ENCODE measurements at regions not wholly inside any gene's neighbourhood (a gene's known extent, or its start where the extent isn't known, plus 50 kb on each side); places are given as distances from the start of the nearest gene placed in this dataset.
"Not testable (repeated sequence)": the region's sequence is repeated elsewhere in the genome, so short reads cannot be mapped to it uniquely, and the experiment has no call there.

- DNase-seq (ENCODE audit: low read depth): not testable (repeated sequence)
Measured at GRCh38 chr2:87574193-87575119, 173.4 kb upstream of the PLGLB2 start.

GRCh38 chr2:87575138-87575537 is 172.7 kb upstream of the PLGLB2 start:
- not testable (repeated sequence) for DNase-seq (ENCODE audit: low read depth)

- DNase-seq (ENCODE audit: low read depth): not testable (repeated sequence)
Measured at GRCh38 chr2:87577358-87577757, 170.5 kb upstream of the PLGLB2 start.

GRCh38 chr2:87582152-87582551 is 165.7 kb upstream of the PLGLB2 start:
- not testable (repeated sequence) for DNase-seq (ENCODE audit: low read depth)

- not testable (repeated sequence) for DNase-seq (ENCODE audit: low read depth)
Measured at GRCh38 chr2:87582579-87582978, 165.3 kb upstream of the PLGLB2 start.

- DNase-seq (ENCODE audit: low read depth): not testable (repeated sequence)
Measured at GRCh38 chr2:87583370-87583769, 164.5 kb upstream of the PLGLB2 start.

- not testable (repeated sequence) for DNase-seq (ENCODE audit: low read depth)
Measured at GRCh38 chr2:87583803-87584202, 164.1 kb upstream of the PLGLB2 start.

GRCh38 chr2:87584268-87584906 is 163.5 kb upstream of the PLGLB2 start:
- DNase-seq (ENCODE audit: low read depth): not testable (repeated sequence)

- DNase-seq (ENCODE audit: low read depth): not testable (repeated sequence)
Measured at GRCh38 chr2:87587934-87588333, 160.0 kb upstream of the PLGLB2 start.

GRCh38 chr2:87592974-87593373 is 154.9 kb upstream of the PLGLB2 start:
- DNase-seq (ENCODE audit: low read depth): not testable (repeated sequence)

GRCh38 chr2:87593784-87594610 is 153.9 kb upstream of the PLGLB2 start:
- not testable (repeated sequence) for DNase-seq (ENCODE audit: low read depth)

- DNase-seq (ENCODE audit: low read depth): not testable (repeated sequence)
Measured at GRCh38 chr2:87594611-87594992, 153.3 kb upstream of the PLGLB2 start.

GRCh38 chr2:87595017-87595416 is 152.9 kb upstream of the PLGLB2 start:
- not testable (repeated sequence) for DNase-seq (ENCODE audit: low read depth)

GRCh38 chr2:87600961-87601360 is 146.9 kb upstream of the PLGLB2 start:
- DNase-seq (ENCODE audit: low read depth): not testable (repeated sequence)

GRCh38 chr2:87602118-87602517 is 145.8 kb upstream of the PLGLB2 start:
- not testable (repeated sequence) for DNase-seq (ENCODE audit: low read depth)

GRCh38 chr2:87602728-87603127 is 145.2 kb upstream of the PLGLB2 start:
- not testable (repeated sequence) for DNase-seq (ENCODE audit: low read depth)

- DNase-seq (ENCODE audit: low read depth): not testable (repeated sequence)
Measured at GRCh38 chr2:87603418-87604278, 144.2 kb upstream of the PLGLB2 start.

GRCh38 chr2:87604279-87604818 is 143.5 kb upstream of the PLGLB2 start:
- not testable (repeated sequence) for DNase-seq (ENCODE audit: low read depth)

- DNase-seq (ENCODE audit: low read depth): not testable (repeated sequence)
Measured at GRCh38 chr2:87604980-87605379, 142.9 kb upstream of the PLGLB2 start.

- DNase-seq (ENCODE audit: low read depth): not testable (repeated sequence)
Measured at GRCh38 chr2:87608377-87609166, 139.3 kb upstream of the PLGLB2 start.
